ENCODE measurements at regions not wholly inside any gene's neighbourhood (a gene's known extent, or its start where the extent isn't known, plus 50 kb on each side); places are given as distances from the start of the nearest gene placed in this dataset.

DNA sequence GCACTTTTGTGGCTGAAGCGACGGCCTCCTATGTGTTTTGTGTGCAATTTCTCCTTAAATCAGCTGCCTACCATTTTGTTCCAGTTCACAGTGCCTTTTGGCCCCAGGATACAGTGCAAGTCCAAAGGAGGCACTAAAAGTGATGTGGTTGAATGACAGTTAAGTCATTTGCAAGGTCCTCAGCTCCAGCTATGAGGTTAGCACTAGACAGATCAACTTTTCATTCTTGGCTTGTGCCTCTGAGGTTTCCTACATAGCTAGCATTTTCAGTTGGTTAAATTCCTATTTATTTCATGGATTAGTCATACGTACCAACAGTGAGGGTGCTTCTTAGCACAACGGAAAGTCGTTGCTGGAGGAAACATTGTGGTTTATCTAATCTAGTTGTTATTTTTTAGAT, 59.3 kb upstream of the NTPCR start:
- DNase-seq (ENCODE audit: low read depth in 4 of 4, low spot score in 2 of 4), result no peak

DNA sequence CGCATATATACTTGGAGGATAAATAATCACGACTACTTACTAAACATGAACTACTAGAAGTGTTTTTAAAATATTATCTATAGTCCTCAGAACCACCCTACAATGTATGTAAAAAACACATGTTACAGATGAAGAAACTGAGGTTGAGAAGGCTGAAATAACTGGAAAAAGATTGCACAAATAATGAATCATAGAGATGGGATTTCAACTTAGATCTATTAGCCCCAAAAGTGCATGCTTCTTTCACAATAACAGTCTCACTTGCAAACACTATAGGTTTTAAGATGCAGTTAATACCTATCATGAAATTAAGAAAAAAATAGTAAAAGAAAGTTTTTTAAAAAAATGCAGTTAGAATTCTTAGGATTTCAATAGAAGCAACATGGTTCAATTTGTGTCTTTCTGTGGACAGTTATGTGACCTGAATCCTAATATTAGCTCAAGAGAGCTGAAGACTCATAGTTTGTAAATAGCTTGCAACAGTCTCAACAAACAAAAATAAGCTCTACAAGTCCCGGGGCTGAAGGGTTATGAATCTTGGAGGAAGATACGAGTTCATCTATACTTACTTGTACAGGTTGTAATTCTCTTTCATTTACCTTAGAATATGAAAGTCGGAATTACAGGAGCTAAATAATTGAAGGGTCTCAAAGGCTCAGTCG, 58.6 kb upstream of the NTPCR start:
- no peak for DNase-seq (ENCODE audit: low read depth in 4 of 4, low spot score in 2 of 4)

DNA sequence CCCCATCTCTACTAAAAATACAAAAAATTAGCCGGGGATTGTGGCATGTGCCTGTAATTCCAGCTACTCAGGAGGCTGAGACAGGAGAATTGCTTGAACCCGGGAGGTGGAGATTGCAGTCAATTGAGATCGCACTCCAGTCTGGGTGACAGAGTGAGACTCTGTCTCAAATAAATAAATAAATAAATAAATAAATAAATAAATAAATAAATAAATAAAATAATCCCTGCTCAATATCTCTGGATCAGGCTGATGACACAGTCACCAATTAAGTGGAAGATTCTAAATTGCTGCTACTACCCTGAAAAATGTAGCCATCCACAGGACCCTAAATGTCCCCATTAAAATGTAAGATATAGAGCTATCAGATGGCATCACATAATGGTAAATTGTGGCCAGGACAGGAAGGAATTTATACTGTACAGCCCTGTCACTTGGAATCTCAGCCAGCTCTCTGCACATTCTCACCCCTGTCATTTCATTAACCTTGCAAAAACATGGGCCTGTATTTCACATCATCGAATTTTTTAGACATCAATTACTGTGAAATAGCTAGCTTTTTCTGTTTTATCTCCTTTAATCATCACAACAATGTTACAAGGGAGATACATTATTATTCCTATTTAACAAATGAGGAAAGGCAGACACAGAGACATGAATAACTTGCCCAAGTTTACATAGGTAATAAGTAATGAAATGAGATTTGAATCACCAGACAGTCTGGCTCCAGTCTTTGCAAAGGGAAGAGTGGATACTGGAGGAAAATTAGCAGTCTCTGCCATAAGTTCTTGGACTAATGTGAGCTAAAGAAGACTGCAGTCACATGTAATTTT, 56.7 kb upstream of the NTPCR start:
- no peak for DNase-seq (ENCODE audit: low read depth in 4 of 4, low spot score in 2 of 4)

DNA sequence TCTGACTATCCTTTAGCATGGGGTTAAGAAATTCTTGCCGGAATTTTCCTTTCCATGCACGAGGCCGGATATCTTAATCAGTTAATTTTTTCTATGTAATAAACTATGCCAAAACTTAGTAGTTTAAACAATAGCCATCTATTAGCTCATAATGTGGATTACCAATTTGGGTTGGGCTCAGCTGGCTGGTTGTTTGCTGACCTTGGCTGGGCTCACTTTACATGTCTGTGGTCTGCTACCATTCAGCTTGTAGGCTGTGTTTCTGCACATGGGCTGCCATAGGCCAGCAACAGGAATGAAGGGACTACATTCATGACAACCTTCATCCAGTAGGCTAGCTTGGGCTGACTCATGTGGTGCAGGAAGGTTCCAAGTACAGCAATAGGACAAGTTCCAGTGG, 56.0 kb upstream of the NTPCR start:
- no peak for DNase-seq (ENCODE audit: low read depth in 4 of 4, low spot score in 2 of 4)

DNA sequence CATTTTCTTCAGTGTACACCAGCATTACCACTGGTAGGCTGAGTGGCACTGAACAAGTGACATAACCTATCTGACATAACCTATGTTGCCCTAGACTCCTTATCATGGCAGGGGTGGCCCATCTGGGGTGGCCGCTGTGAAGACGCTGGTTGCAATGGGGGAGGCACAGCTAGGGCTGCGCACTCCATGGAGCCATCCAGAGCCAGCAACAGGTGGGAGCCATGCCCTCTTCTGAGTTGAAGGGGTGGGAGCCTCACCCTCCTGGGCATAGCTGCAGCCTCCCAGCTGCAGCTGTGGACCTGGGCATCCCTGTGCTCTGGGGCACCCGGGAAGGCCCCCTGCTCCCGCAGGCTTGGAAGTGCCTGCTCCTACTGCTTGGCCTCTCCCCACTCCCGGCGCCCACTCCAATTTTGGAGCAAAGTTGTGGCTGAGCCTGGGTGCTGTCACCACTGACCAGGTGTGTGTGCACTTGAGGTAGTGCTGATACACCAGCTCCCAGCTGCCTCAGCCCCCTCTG, 52.4 kb upstream of the NTPCR start:
- DNase-seq (ENCODE audit: low read depth in 4 of 4, low spot score in 2 of 4), result no peak

DNA sequence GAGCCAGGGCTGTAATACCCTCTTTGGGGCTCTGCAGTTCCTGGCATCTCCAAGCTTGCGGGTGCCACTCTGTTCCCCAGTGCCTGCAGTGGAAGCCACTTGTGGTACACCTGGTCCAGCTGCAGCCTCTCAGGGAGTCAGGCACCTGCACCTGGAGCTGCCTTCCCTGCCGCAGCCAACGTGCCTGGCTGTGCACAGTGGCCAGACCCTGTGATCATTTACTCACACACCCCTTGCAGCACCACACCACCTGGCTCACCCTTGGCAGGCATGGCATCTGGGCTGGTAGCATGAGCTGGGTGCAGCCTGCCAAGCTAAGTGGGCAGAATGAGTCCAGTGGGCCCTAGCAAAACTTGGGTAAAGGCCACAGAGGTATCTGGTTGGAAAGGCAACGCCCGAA, 51.1 kb upstream of the NTPCR start:
- DNase-seq (ENCODE audit: low read depth in 4 of 4, low spot score in 2 of 4), result no peak

DNA sequence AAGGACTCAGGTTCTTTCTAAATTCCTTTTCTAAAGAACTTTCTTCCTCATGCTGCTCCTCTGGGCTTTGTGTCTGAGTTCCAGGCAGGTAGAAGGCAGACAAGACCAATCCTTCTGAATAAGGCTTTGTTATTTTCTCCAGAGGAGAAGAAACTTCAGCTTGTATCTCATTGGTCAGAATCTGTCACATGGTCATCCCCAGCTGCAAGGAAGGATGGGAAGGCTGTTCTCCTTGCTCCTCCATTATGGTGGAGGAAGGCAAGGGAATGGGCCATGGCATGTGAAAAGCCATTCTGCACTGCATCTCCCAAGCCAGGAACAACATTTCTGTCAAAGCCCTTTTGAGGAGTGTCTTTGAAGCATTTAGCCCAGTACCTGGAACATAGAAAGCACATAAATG, 50.6 kb upstream of the NTPCR start:
- no peak for DNase-seq (ENCODE audit: low read depth in 4 of 4, low spot score in 2 of 4)

Measured in left renal cortex interstitium (tissue), 4 donors.